ENCODE measurements at regions not wholly inside any gene's neighbourhood (a gene's known extent, or its start where the extent isn't known, plus 50 kb on each side); places are given as distances from the start of the nearest gene placed in this dataset.

GRCh38 chr5:101292199-101292598 is 389.1 kb upstream of the ST8SIA4 start:
- TF ChIP-seq PKNOX1 (IDR thresholded peaks at IDR 0.05) (no peak), SP1 (IDR thresholded peaks at IDR 0.05) (no peak), NFRKB (IDR thresholded peaks at IDR 0.05) (no peak), ELF4 (IDR thresholded peaks at IDR 0.05) (no peak), BHLHE40 (IDR thresholded peaks at IDR 0.05; ENCODE audit: borderline replicate concordance) (no peak), SUZ12 (IDR thresholded peaks at IDR 0.05) (no peak), HDGF (IDR thresholded peaks at IDR 0.05; ENCODE audit: borderline replicate concordance) (no peak), TARDBP (IDR thresholded peaks at IDR 0.05) (no peak), FOXA1 (IDR thresholded peaks at IDR 0.05) (no peak), FOXK2 (IDR thresholded peaks at IDR 0.05) (no peak), FOXM1 (IDR thresholded peaks at IDR 0.05; ENCODE audit: borderline replicate concordance) (no peak), L3MBTL2 (conservative IDR thresholded peaks at IDR 0.05) (no peak)

Measured in HEK293T (cell line).